ENCODE measurements at regions not wholly inside any gene's neighbourhood (a gene's known extent, or its start where the extent isn't known, plus 50 kb on each side); places are given as distances from the start of the nearest gene placed in this dataset.
"Not testable (repeated sequence)": the region's sequence is repeated elsewhere in the genome, so short reads cannot be mapped to it uniquely, and the experiment has no call there.

DNA sequence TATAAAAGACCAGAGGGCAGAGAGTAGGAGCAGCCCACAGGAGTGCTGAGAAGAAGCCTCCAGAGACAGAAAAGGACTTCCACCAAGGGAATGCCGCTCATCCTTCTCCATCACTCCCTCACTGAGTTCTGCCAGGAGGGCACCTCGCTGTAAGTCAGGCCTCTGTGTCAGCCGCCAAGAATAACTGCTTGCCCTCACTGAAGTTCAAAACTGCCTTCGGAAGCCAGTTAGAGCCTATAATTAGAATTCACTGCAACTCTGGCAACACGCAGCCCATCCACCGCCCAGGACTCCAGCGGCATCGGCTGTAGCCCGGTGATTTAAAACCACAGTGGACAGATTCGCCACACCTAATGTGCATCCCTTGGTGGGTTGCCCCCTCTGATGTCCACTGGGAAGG is 281.8 kb upstream of the ZNF507 start:
- DNase-seq: no peak

DNA sequence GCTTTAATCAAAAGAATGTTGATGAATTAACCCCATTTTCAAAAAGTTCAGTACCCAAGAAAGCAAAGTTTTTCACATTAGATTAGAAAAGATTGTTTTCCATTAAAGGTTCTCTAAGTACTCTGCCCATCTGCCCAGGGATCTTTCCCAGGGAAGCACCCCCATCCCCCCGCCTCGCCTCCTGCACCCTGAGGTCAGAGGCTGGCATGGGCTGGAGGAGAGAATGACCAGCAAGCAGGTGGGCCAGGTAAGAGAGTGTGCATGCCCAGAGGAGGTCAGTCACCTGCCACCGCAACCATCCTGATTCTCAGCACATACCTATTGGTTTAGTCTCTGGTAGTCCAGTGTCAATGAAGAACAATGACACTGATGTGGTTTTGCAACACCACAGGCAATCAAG is 279.4 kb upstream of the ZNF507 start:
- no peak for DNase-seq

DNA sequence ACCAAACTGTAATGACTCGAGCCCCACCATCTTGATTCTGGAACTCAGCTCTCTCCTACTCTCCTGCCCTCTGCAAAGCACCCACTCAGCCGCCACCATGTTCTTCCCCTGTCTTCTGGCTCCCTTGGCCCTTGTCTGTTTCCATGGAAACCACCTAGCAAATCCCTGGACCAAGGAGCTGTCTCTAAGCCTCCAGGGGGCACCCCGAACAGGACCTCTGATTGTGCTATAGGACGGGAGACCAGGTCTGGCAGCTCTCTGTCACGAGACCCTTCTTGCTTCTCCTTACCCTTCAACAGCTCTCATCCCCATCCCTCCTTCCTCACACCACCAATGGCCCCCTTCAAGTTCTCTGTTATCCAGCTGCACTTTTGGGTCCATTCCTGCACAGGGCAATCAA is 277.7 kb upstream of the ZNF507 start:
- no peak for DNase-seq

DNA sequence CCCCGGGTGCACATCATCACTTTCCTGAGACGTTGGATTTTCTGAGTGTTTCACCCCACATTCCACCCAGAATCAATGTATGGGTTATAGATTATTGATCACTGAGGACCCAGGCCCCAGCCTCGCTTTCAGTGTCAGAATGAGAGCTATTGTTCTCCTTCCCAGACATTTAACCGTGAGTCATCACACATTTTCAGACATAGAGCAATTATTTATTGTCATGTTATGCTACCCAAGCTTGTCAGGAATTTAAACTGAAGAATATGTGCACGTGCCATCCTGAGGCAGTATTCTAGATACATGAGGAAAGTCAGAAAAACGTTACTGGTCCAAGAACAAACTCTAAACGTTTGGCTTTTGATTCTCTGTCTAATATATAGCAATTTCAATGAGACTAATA is 276.6 kb upstream of the ZNF507 start:
- no peak for DNase-seq

DNA sequence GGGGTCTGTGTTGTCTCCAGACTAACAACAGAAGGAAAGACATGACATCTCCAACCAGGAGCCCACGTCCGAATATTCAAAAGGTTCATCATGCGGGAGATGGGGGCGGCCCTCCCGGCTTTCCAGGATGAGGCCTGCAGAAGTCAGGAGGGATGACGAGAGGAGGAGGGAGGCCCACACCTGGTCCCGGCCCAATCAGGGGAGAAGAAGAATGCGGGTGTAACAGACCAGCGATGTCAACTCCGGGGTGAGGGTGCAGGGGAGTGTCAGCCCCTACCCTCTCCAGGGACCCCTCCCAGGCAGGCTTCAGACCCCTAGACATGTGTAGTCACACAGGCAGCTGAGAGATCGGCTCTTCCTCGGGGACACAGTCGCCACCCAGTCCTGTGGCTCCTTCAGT is 275.3 kb upstream of the ZNF507 start:
- DNase-seq: no peak

DNA sequence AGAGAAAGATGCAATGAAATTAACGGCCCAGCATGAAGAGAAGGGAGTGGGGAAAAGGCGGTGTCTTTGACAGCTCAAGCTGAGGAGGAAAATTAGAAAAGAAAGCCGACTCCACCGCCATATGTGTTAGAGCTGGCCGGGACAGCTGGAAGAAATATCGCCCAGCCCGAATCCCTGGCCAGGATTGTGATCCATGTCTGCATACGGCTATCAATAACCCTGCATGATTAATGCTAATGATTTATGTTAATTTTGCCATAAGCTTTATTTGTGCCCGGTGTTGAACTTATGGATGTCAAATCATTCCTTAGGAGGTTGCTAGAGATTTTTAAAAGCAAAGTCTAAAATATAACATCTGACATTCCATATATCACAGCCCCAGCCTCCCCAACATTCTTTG is 263.4 kb upstream of the ZNF507 start:
- DNase-seq: no peak

DNA sequence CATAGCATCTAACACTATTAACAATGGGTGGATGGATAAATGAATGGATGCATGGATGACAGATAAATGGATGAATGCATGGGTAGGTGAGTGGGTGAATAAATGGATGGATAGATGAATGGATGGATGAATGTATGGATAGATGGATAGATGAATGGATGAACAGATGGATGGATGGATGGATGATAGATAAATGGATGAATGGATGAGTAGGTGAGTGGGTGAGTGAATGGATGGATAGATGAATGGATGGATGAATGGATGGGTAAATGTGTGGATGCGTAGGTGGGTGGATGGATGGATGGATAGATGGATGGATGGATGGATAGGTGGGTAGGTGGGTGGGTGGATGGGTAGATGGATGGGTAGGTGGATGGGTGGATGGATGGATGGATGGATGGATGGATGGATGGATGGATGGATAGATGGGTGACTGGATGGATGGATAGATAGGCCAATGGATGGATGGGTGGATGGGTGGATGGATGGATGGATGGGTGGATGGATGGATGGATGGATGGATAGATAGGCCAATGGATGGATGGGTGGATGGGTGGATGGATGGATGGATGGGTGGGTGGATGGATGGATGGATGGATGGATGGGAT is 260.6 kb upstream of the ZNF507 start:
- not testable (repeated sequence) for DNase-seq

DNA sequence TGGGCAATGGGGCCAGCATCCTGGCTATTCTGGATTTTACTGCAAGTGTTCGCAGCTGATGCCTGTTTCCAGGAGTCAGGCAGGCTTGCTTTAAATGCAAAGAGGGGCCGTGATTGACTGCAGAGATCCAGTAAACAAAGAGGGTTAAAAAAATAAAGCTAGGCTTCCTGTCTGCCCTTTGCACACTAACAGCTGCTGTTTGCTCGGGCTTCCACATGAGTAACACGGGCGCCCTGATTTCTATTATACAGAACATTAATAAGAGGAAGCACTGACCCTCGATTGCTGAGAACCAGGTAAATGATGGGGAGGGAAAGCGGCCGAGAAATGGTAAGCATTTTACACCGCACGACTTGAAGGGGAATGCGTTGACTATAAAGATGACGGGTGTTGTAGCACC is 254.2 kb upstream of the ZNF507 start:
- DNase-seq: no peak

DNA sequence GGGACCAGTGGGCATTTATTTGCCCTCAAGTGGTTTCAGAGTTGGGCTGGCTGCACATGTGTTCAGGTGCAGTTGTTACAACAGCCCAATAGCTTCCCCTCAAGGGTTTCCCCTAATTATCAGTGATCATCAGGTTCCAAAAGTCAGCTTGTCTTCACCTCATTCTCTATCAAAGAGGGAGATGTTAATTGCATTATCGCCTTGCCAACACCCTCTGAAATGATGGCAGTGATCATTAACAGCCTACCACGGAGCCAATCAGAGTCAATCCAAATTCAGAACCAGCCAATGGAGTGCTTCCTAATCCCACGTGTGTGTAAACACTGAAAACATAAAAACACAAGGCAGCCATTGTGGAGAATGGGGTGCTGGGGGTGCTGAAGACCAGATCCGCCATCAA is 248.4 kb upstream of the ZNF507 start:
- DNase-seq: no peak

DNA sequence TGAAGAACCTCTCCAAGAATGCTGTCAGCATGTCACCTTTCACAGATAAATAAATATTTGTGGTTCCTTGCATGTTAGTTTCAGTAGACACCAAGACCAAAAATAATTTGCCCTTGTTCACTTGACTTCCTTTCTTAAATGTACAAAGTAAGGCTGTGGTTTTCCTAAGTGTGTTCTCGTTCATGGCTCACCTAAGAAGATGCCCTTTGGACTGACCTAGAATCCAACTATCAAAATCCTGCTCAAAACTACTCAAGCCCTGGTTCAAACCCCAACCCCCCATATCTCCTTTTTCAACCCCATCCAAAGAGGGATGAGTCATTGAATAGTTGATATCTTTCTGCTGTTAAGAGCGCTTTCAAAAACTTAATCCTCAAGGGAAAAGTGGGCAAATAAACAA is 247.8 kb upstream of the ZNF507 start:
- DNase-seq: no peak

DNA sequence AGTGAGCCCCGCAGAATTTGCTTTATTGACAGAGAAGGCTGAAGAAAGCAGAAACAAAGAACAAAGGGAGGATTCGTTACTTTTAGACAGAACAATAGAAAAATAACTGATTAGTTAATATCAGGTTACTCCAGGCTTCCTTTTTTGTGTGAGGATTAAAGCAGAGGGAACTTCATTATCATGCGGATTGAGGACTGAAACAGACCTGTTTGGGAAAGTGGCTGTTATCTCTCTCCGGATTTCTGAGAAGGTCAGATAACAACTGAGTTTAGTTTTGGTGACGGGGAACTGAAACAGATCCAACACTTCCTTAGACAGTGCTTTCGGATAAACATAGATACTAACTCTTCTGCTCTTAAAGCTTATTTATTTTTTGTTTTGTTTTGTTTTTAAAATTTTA is 246.4 kb upstream of the ZNF507 start:
- no peak for DNase-seq

DNA sequence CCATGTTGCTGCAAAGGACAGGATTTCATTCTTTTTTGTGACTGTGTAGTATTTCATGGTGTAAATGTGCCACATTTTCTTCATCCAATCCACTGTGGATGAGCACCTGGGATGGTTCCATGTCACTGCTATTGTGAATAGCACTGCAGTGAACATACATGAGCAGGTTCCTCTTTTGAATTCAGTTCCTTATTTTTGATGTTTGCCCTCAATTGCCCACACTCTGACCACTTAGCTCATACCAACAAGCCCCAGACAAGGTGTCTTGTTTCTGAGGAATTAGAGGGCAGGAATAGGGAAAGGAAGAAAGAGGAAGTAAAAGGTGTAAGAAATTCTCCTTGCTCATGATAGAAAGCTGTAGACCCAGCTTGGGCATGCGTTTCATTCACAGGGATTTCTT is 244.2 kb upstream of the ZNF507 start:
- DNase-seq: no peak

DNA sequence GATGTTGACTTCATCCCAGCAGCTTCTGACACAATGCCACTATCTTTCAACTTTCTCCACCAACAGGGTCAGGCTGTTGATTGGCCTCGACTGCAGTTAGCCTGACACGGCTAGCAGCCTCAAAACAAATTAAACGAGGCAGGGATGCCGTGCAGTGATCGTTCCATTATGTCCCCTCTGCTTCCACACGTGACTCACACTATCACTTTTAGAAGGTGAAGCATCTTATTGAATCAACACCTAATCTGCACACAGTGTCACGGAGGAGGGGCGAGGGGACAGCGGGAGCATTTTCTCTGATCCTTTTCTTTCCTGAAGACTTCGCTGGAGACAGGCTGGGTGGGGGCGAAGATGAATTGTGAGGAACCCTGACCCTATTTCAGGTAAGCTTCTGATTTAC is 241.9 kb upstream of the ZNF507 start:
- no peak for DNase-seq

DNA sequence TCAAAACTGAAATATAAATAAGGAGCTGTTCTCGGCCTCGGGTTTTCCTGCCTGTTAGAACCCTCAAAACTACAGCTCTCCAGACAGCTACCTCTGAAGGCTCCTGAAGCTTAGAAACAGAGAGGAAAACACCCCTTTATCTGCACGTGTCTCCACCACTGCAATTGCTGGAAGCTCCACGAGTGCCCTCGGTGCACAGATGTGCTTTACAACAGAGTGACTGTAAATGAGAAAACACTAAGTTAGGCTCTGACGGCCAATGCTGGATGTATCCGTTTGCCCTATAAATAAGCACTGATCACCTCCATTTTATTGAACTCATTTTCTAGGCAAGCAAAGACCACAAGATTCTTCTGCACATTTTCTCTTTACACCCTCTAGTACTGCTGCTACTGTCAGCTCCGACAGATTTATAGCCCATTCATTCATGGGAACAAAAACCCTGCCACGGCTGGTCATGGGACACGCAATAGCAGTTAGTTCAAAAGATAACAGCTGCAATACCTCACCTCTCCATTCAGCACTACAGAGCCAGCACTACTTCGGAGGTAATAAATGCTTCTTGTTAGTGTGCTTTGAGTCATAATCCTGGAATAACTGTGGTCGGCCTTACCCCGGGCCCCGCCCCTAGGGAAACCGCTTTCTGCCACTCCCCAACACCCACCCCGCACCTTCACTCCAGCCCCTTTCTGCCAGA is 241.1 kb upstream of the ZNF507 start:
- no peak for DNase-seq

DNA sequence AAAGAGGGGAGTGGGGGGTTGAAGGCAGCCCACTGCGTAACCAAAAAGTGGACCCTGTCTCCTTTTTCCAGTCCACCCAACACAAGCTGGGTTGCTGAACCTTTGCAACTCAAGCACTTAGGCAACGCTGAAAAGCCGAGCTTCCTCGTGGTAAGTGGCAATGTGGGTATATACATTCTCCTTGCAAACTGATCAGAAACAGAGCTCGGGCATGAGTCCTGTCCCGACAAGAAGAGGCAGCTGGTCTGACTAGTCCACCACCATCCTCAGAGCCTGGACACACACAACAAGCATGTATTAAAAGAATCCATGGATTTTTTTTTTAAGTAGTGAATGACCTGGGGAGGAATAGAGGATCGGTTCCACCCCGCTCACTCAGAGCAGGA is 240.6 kb upstream of the ZNF507 start:
- DNase-seq: no peak

DNA sequence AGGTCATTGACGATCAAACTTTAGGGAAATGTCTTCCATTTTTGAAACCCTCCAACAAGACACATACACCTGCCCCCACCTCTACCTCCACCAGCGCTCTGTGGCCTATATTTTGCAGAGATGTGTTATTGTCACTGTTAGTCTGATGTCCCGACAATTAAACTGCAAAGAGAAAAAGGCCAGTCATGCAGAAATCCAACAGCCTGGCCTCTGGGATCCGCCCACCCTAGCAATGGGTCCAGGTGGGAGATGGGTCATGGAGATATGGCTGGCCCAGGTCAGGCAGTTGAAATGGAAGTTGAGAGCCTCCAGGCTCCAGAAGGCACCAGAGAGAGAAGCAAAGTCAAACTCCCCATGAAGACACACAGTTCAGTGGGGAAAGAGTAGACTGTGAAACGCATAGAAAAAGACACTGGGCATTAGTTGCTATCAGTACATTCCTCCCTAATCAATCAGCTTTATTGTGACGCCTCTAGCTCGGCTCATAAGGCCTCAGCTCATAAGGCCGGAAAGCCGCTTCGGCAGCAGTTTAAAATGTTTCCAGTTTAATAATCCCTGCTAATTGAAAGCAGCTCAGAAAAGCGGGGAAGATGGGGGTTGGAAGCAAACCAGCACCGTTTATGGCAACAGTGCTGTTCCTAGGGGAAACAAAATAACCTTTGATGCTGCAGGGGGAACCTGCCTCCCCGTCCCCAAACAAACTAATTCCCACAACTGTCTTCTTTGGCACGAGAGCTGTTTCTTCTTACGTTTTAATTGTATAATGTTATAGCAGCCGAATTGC is 239.7 kb upstream of the ZNF507 start:
- DNase-seq: no peak

DNA sequence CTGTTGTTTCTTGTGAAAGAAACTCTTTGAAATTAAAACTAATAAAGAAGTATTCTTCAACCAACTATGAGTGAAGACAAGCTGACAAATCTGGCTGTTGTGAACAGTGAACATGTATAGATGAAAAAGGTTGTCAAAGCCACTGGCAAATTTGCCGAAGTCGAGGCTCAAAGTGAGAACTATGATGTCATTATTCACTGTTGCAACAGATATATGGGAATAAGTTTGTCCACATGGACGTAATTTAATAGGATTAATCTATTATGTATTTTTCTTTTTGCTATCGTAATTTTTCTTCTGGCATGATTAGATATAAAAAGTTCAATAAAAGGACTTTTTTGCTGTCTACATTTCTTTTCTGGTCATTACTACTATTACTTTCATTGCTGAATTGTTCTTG is 223.2 kb upstream of the ZNF507 start:
- no peak for DNase-seq

DNA sequence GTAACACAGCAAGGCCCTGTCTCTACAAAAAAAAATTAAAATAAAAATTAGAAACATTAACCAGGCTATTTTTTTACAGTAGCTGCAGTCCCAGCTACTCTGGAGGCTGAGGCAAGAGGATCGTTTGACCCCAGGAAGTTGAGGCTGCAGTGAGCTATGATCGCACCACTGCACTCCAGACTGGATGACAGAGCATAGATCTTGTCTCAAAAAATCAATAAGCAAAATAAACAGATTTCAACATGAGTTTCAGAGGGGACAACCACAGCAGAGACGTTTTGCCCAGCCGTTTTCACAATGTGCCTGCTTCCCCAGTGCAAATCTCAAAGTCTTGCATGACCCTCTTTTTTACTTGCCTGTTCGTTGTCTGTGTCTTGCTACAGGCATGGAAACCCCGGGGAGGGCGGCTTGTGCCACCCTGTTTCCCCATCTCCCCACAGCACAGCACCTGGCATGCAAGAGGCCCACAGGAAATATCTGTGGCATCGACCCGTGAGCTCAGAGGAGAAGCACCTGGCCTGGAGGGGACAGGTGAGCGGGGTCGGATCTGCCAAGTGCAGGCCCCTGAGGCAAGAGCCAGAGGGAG is 222.0 kb upstream of the ZNF507 start:
- DNase-seq: no peak

DNA sequence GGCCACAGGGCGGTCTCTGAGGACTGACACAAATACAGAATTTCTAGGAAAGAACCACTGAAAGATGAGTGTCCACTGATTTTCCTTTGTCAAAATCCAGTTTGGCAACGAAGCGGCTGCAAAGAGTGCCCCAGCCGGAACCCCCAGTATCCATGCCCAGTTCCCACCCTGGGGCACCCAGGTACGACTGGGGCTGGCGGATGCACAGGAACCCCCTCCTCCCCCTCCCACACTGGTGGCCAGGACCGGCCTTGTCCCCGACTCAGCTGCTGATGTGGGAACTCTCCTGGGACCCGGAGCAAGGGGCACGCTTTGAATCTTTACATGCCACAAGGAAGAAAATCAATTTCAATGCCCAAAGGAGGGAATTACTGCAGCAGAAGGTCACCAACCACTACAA is 220.8 kb upstream of the ZNF507 start:
- no peak for DNase-seq

DNA sequence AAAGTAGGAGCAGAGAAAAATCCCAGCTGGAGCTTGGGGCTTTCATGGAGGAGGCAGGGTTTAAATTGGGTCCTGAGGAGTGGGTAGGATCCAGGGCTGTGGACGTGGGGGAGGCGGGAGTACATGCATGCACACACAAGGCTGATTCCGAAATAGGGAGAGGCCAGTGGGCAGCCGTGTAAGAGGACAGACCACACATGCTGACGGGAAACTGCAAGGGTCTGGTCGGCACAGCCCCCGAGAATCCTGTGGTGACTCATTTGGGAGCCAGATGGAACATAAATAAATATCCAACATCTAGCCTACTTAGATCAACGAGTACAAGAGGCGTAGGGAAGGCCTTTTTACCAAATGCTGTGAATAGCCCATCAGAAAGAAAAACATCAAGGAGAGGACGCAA is 216.3 kb upstream of the ZNF507 start:
- no peak for DNase-seq

DNA sequence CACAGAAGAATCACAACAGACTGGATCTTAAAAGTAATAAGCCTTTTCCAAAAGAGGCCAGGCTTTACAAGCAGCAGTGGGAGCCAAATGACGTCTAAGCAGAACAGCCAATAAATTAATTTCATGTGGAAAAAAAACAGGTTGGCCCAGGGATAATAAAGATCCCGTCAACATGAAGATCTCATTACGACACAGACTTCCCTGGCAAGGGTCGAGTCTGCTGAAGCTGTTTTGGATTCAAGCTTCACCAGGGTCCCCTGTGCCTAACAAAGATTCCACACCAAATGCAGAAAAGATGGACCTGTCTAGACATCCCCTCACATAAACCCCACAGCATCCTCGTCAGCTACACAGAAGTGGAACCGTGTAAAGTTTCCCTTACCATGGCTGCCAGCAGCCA is 215.1 kb upstream of the ZNF507 start:
- no peak for DNase-seq

DNA sequence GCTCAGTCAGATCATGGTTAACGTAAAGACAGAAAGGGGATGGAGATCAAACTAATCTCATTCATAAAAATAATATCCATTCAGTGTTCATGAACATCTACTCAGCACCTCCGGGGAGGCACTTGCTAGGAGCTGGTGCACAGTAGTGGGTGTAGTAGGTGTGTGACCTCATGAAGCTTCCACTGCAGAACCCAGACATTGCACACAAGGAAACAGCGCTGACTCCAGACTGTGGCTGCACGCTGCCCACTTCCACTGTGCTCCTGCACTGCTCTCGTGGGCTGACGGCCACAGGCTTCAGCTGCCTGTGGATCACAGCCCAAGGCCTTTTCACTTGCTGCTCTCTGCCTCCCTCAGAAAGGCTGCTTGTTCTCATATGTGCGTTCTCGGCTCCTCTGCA is 214.4 kb upstream of the ZNF507 start:
- no peak for DNase-seq

DNA sequence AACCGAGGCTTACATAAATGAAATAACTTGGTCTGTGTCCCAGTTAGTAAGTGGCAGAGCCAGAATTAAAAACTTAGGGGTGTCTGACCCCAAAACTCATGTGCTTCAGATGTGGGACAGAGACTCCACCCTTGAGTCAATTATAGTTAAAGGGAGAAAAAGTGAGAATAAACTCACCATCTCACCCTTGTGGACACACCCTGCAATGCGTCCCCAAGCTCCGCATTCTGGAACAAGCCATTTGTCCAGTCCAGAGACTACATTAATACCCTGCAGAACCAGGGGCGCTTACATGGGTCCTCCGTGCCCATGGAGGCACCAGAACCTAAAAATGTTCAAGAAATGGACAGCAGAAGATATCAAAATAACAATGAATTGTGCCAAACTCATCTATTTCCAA is 207.0 kb upstream of the ZNF507 start:
- DNase-seq: no peak

DNA sequence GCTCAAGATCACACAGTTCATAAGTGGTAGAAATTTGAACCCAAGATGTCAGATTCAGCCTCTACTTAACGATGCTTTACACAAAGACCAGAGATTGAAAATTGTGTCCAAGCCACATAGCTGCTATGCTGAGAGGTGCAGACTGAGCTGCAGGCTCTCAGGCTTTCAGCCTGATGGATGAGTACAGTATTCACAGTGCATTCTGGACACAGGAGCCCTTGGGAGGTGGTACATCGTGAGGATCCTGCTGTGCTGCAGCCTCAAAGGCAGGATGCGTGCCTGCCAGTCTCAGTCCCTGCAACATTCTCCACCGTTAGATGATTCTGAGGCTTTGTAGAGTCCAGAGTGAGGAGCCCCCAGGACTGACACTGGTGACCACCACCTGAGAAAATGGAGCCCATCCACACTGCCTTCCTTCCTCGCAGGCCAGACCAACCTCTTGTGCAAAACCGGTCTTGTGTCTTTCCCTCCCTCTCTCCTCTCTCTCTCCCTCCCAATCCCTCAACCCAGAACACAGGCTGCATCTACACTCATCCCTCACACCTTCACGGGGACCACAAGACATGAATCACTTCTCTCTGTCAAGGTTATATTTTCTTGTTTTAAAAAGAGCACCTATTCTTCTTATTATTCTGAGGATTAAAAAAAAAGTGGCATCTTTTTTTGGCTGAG is 203.4 kb upstream of the ZNF507 start:
- DNase-seq: no peak

Data from NCI-H1930 (cell line).